ENCODE measurements at regions not wholly inside any gene's neighbourhood (a gene's known extent, or its start where the extent isn't known, plus 50 kb on each side); places are given as distances from the start of the nearest gene placed in this dataset.

GRCh38 chr2:150126839-150127238, 360.6 kb downstream of the RND3 start:
- Histone ChIP-seq H3K9me2 (no peaks in the 10 kb centered on the region), H4K20me1 (ENCODE audit: insufficient read depth) (no peaks in the 10 kb centered on the region), H3K36me3 (replicated peaks in 1 of 2; ENCODE audit: control insufficient read depth in 1 of 2, insufficient read depth in 2 of 2, low read length in 1 of 2) (no peaks in the 10 kb centered on the region), H3K4me1 (ENCODE audit: control insufficient read depth in 1 of 2, insufficient read depth in 2 of 2, low read depth in 1 of 2, low read length in 1 of 2) (peaks cover 9 to 17% of the 10 kb centered on the region in 2 experiments; a peak in 3 of 4 replicates), H3K4me2 (no peak overlapping the region), H3F3A (replicated peaks; ENCODE audit: insufficient read depth) (peaks cover 8% of the 10 kb centered on the region), H3K9me3 (no peaks in the 10 kb centered on the region), H3K27me3 (ENCODE audit: insufficient read depth) (no peaks in the 10 kb centered on the region), H2AFZ (ENCODE audit: low read depth) (no peak overlapping the region), H3K79me2 (ENCODE audit: insufficient read depth) (no peaks in the 10 kb centered on the region), H3K27ac (ENCODE audit: low read depth in 2 of 2, low read length in 1 of 2) (peak overlapping the region in 1 of 2 experiments; percentile 67; a peak in 2 of 4 replicates), H3K4me3 (ENCODE audit: low read depth in 2 of 2, low read length in 1 of 2) (no peak overlapping the region), H3K9ac (no peak overlapping the region)
- WGBS (ENCODE audit: low lambda C conversion rate): 94% methylated on average over 2 of the region's 2 CpGs
- POLR2A ChIA-PET: no interaction called here
- CTCF ChIA-PET: no interaction called here
- no peak for DNase-seq
- no peak for TF ChIP-seq SIN3A (IDR thresholded peaks at IDR 0.05; ENCODE audit: borderline replicate concordance, low read depth, low read length)
- TF ChIP-seq USF1 (IDR thresholded peaks at IDR 0.05; ENCODE audit: borderline replicate concordance, low read depth): no peak
- no peak for TF ChIP-seq YY1 (IDR thresholded peaks at IDR 0.05; ENCODE audit: low read depth)
- no peak for TF ChIP-seq ELF1 (IDR thresholded peaks at IDR 0.05)
- no peak for TF ChIP-seq USF2 (IDR thresholded peaks at IDR 0.05; ENCODE audit: borderline replicate concordance, low read depth, low read length)
- TF ChIP-seq, protein P1, sequence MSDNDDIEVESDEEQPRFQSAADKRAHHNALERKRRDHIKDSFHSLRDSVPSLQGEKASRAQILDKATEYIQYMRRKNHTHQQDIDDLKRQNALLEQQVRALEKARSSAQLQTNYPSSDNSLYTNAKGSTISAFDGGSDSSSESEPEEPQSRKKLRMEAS (IDR thresholded peaks at IDR 0.05; ENCODE audit: low read depth): no peak
- TF ChIP-seq EZH2phosphoT487 (IDR thresholded peaks at IDR 0.05; ENCODE audit: borderline replicate concordance, low read depth): no peak
- TF ChIP-seq GATA2 (CRISPR knock-in tag; IDR thresholded peaks at IDR 0.05): no peak
- TF ChIP-seq RAD21 (IDR thresholded peaks at IDR 0.05; ENCODE audit: low read length): no peak
- no peak for TF ChIP-seq GABPA (IDR thresholded peaks at IDR 0.05; ENCODE audit: low read depth)
- TF ChIP-seq FOSL2 (IDR thresholded peaks at IDR 0.05; ENCODE audit: borderline replicate concordance, low read depth): no peak
- TF ChIP-seq FOXM1 (IDR thresholded peaks at IDR 0.05; ENCODE audit: low read depth): no peak
- TF ChIP-seq EP300 (IDR thresholded peaks at IDR 0.05; ENCODE audit: borderline replicate concordance in 1 of 2, low read depth in 1 of 2, low read length in 1 of 2): no peak
- no peak for TF ChIP-seq FOXJ3 (CRISPR knock-in tag; IDR thresholded peaks at IDR 0.05)
- no peak for TF ChIP-seq RXRA (IDR thresholded peaks at IDR 0.05; ENCODE audit: borderline replicate concordance, low read depth)
- TF ChIP-seq TEAD4 (IDR thresholded peaks at IDR 0.05; ENCODE audit: borderline replicate concordance, insufficient read depth): no peak
- TF ChIP-seq MEF2A (IDR thresholded peaks at IDR 0.05; ENCODE audit: borderline replicate concordance, low read depth): no peak
- no peak for TF ChIP-seq POLR2AphosphoS5 (IDR thresholded peaks at IDR 0.05; ENCODE audit: low read depth, low read length)
